K562 (cell line): ENCODE measurements at regions not wholly inside any gene's neighbourhood (a gene's known extent, or its start where the extent isn't known, plus 50 kb on each side); places are given as distances from the start of the nearest gene placed in this dataset.

ENCODE experiments used
- ARID4B ChIP-seq: sonication (generic); formaldehyde crosslinking; IDR thresholded peaks from 2 replicates; pipeline ENCODE4 v1.8.0; 2022; ENCODE audit warnings: mild to moderate bottlenecking, missing genetic modification reagents
- BMI1 ChIP-seq: fragments of 150-350 bp; IDR thresholded peaks from 2 replicates; pipeline ENCODE4 v1.6.1; 2014; ENCODE audit warnings: low read length
- DMBX1 ChIP-seq: fragments of 250-450 bp; sonication (Bioruptor Pico); IDR thresholded peaks from 2 replicates; pipeline ENCODE4 v1.8.0; 2022; ENCODE audit warnings: inconsistent platforms, mild to moderate bottlenecking, moderate library complexity, borderline replicate concordance
- DNMT1 ChIP-seq: fragments of 450-650 bp; IDR thresholded peaks from 2 replicates; pipeline ENCODE4 v1.6.1; 2016; ENCODE audit warnings: antibody characterized with exemption, mild to moderate bottlenecking
- MAFG ChIP-seq: fragments of 450-650 bp; conservative IDR thresholded peaks from 2 replicates; pipeline ENCODE4 v1.6.1; 2016; ENCODE audit warnings: missing genetic modification characterization, missing compliant biosample characterization
- NONO ChIP-seq, 2 experiments: fragments of 200-400 bp in 1 of 2; fragments of 450-650 bp in 1 of 2; formaldehyde crosslinking in 1 of 2; IDR thresholded peaks; 2 replicates each; pipeline ENCODE4 v1.6.1; 2017; ENCODE audit warnings: low read depth in 2 of 2, mild to moderate bottlenecking in 2 of 2, moderate library complexity in 2 of 2, low read length in 1 of 2
- POLR2B ChIP-seq: fragments of 450-650 bp; IDR thresholded peaks from 2 replicates; pipeline ENCODE4 v1.6.1; 2018; ENCODE audit warnings: low read depth; ENCODE audit not compliant: partially characterized antibody
- PTTG1 ChIP-seq: fragments of 450-650 bp; IDR thresholded peaks from 2 replicates; pipeline ENCODE4 v1.6.1; 2016; ENCODE audit warnings: low read depth, mild to moderate bottlenecking, missing genetic modification characterization, missing compliant biosample characterization
- TEAD4 ChIP-seq, 2 experiments: sonication (generic) in 1 of 2; formaldehyde crosslinking in 1 of 2; IDR thresholded peaks; 2 replicates each; pipeline versions ENCODE4 v1.6.1 to v1.8.0; 2012 to 2022; ENCODE audit warnings: borderline replicate concordance in 1 of 2, inconsistent platforms in 1 of 2, low read length in 1 of 2, mild to moderate bottlenecking in 1 of 2, missing genetic modification reagents in 1 of 2
- THAP7 ChIP-seq: fragments of 250-450 bp; sonication (Bioruptor Pico); IDR thresholded peaks from 2 replicates; pipeline ENCODE4 v1.5.0; 2021
- TOE1 ChIP-seq, 2 experiments: fragments of 450-650 bp in 1 of 2; sonication (generic) in 1 of 2; formaldehyde crosslinking in 1 of 2; IDR thresholded peaks; 2 replicates each; pipeline versions ENCODE4 v1.7.1 to v1.8.0; 2016 to 2022; ENCODE audit warnings: borderline replicate concordance in 2 of 2, mild to moderate bottlenecking in 2 of 2, antibody characterized with exemption in 1 of 2, inconsistent platforms in 1 of 2, low read depth in 1 of 2, missing genetic modification reagents in 1 of 2, moderate library complexity in 1 of 2
- ZBTB43 ChIP-seq: sonication (generic); formaldehyde crosslinking; IDR thresholded peaks from 2 replicates; pipeline ENCODE4 v1.8.0; 2023; ENCODE audit warnings: mild to moderate bottlenecking, missing genetic modification reagents
- ZNF263 ChIP-seq: sonication (generic); formaldehyde crosslinking; IDR thresholded peaks from 2 replicates; pipeline ENCODE4 v1.8.0; 2022; ENCODE audit warnings: mild to moderate bottlenecking, missing genetic modification reagents, borderline replicate concordance
- ZNF316 ChIP-seq: fragments of 450-650 bp; IDR thresholded peaks from 2 replicates; pipeline ENCODE4 v1.6.1; 2016
- ZNF511 ChIP-seq: sonication (generic); formaldehyde crosslinking; IDR thresholded peaks from 2 replicates; pipeline ENCODE4 v1.8.0; 2022; ENCODE audit warnings: mild to moderate bottlenecking, missing genetic modification reagents
- ZNF518B ChIP-seq: fragments of 250-450 bp; sonication (Bioruptor Pico); IDR thresholded peaks from 2 replicates; pipeline ENCODE4 v1.5.0; 2021; ENCODE audit warnings: mild to moderate bottlenecking, moderate library complexity

GRCh38 chr2:21467280-21467818 is 343.6 kb downstream of the TDRD15 start (continued):
- no peak for TF ChIP-seq ZNF518B (CRISPR knock-in tag)
- TF ChIP-seq ARID4B (CRISPR knock-in tag), result no peak
- no peak for TF ChIP-seq ZNF263 (CRISPR knock-in tag)
- TF ChIP-seq BMI1, result no peak
- TF ChIP-seq POLR2B, result no peak
- TF ChIP-seq ZNF316, result peak; percentile 40; the same call in 1 of the 2 replicates
- no peak for TF ChIP-seq PTTG1 (tag)
- peak; percentile 29; the same call in 1 of the 2 replicates for TF ChIP-seq MAFG (tag)
- TF ChIP-seq THAP7, result no peak
- no peak for TF ChIP-seq DNMT1
- TF ChIP-seq ZBTB43 (CRISPR knock-in tag), result no peak
- no peak for TF ChIP-seq ZNF511
- TF ChIP-seq NONO (IDR thresholded peaks at IDR 0.05; ENCODE audit: low read depth in 2 of 2, low read length in 1 of 2), result no peak
- TF ChIP-seq TOE1 (IDR thresholded peaks at IDR 0.05; ENCODE audit: borderline replicate concordance), result no peak
- TF ChIP-seq TOE1 (CRISPR knock-in tag; IDR thresholded peaks at IDR 0.05; ENCODE audit: borderline replicate concordance, low read depth), result no peak
- TF ChIP-seq TEAD4 (IDR thresholded peaks at IDR 0.05; ENCODE audit: low read length), result no peak
- TF ChIP-seq TEAD4 (CRISPR knock-in tag; IDR thresholded peaks at IDR 0.05; ENCODE audit: borderline replicate concordance), result no peak
- no peak for TF ChIP-seq DMBX1 (CRISPR knock-in tag)
